ENCODE measurements at regions not wholly inside any gene's neighbourhood (a gene's known extent, or its start where the extent isn't known, plus 50 kb on each side); places are given as distances from the start of the nearest gene placed in this dataset.
A peak's percentile ranks its signal among the peaks of the same experiment; 100 is the strongest.

DNA sequence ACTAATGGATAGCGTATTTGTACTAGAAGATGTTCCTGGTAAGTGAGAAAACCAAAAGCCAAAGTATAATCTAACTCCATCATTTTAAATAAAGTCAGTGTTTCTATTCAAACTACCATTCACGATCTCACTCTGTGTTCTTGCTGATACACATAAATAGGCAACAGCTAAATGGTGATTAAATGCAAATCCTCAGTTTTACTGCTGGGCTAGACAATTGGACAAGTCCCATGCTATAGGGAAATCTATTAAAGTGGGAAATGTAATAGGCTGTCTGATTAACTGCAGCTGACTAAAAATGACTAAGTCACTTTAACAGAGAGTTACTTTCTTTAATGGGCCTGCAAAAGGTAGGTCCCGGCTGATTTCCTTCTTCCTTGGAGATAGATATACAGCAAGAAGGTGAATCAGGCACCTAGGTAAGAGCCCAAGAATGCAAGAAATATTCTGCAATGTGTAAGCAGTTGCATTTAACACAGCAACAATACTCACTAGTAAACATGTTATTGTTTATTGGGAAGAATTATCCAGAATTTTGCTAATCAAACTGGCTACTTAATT lies 298.4 kb downstream of the SLITRK6 start:
- no peak overlapping the region for H2AK5ac ChIP-seq (ENCODE audit: low read depth, low read length)
- 0 out of 2 replicates have a peak, but pooled peaks cover 2% of the 10 kb centered on the region for H3K4me1 ChIP-seq (ENCODE audit: control insufficient read depth, insufficient read depth, low read length)
- H2AFZ ChIP-seq (replicated peaks; ENCODE audit: low read length, poor library complexity): no peak overlapping the region
- no peak overlapping the region for H3K56ac ChIP-seq (ENCODE audit: extremely low read depth, insufficient read depth, low read length)
- no peak overlapping the region for H3K4me3 ChIP-seq (ENCODE audit: insufficient read depth, low read depth, low read length)
- no peaks in the 10 kb centered on the region for H3K27me3 ChIP-seq (ENCODE audit: control insufficient read depth, insufficient read depth, low read length)
- POLR2A ChIA-PET (ENCODE audit: unreplicated experiment): no interaction called here
- H3K4ac ChIP-seq (ENCODE audit: low read depth, low read length): no peak overlapping the region
- CTCF ChIA-PET: interaction anchor here (0.5 kb wide), 1 partner anchor 285 kb away, joined by 3 read pairs; no protein-coding TSS in a partner anchor
- H2BK120ac ChIP-seq (ENCODE audit: low read depth, low read length): no peak overlapping the region
- dilution Hi-C loops (cut with HindIII; ENCODE audit: low sequenced_read_pairs, unreplicated experiment) (no loop called here), intact Hi-C loops (cut with micrococcal nuclease) (no loop called here), in situ Hi-C loops (cut with MboI; ENCODE audit: low sequenced_read_pairs) (no loop called here)
- ATAC-seq (ENCODE audit: low read depth) (no peak), DNase-seq (no peak)
- H2AK9ac ChIP-seq (replicated peaks; ENCODE audit: low read depth, low read length, poor library complexity): no peak overlapping the region
- H3K23ac ChIP-seq (ENCODE audit: low read depth, low read length): no peak overlapping the region
- 0 out of 2 replicates have a peak overlapping the region, but pooled peaks have one; percentile 41 for H3K18ac ChIP-seq (ENCODE audit: low read depth, low read length)
- no peak overlapping the region for H2BK5ac ChIP-seq (ENCODE audit: low read depth, low read length, poor library complexity, severe bottlenecking)
- H3K27ac ChIP-seq (ENCODE audit: insufficient read depth, low read length): no peak overlapping the region
- no CpG with 5 or more reads among the region's 3 CpGs for WGBS, 2 experiments (ENCODE audit: extremely low coverage in 2 of 2, insufficient read length in 1 of 2)
- no peak overlapping the region for H3K9ac ChIP-seq (ENCODE audit: low read depth, low read length)
- no peak overlapping the region for H4K91ac ChIP-seq (ENCODE audit: insufficient read depth, low read depth, low read length)
- H2BK20ac ChIP-seq (ENCODE audit: low read depth, low read length): no peak overlapping the region
- H3K36me3 ChIP-seq (ENCODE audit: control insufficient read depth, insufficient read depth, low read length): no peaks in the 10 kb centered on the region
- no peak overlapping the region for H2BK15ac ChIP-seq (ENCODE audit: low read depth, low read length)
- no peak overlapping the region for H4K5ac ChIP-seq (ENCODE audit: low read depth, low read length)
- H3K79me1 ChIP-seq (ENCODE audit: low read depth in 1 of 2, low read length in 2 of 2): no peaks in the 10 kb centered on the region
- H3K9me3 ChIP-seq (ENCODE audit: control insufficient read depth, insufficient read depth, low read length): no peaks in the 10 kb centered on the region; the same call in 1 of the 2 replicates
- no TSS peak for BruUV-seq (replicated peaks)
- H3K9me1 ChIP-seq (ENCODE audit: insufficient read depth, low read length): peaks cover 3% of the 10 kb centered on the region; the same call in 1 of the 2 replicates
- H4K8ac ChIP-seq (ENCODE audit: low read depth in 2 of 2, low read length in 2 of 2): no peak overlapping the region; a peak in 1 of 4 replicates
- H3K4me2 ChIP-seq (ENCODE audit: low read depth, low read length): no peak overlapping the region
- peak overlapping the region; percentile 78; the same call in 1 of the 2 replicates for H3K14ac ChIP-seq (replicated peaks; ENCODE audit: low read depth, low read length)
- TF ChIP-seq, protein P1, sequence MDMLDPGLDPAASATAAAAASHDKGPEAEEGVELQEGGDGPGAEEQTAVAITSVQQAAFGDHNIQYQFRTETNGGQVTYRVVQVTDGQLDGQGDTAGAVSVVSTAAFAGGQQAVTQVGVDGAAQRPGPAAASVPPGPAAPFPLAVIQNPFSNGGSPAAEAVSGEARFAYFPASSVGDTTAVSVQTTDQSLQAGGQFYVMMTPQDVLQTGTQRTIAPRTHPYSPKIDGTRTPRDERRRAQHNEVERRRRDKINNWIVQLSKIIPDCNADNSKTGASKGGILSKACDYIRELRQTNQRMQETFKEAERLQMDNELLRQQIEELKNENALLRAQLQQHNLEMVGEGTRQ (IDR thresholded peaks at IDR 0.05; ENCODE audit: low read depth, low read length): no peak
- TF ChIP-seq, protein P2, sequence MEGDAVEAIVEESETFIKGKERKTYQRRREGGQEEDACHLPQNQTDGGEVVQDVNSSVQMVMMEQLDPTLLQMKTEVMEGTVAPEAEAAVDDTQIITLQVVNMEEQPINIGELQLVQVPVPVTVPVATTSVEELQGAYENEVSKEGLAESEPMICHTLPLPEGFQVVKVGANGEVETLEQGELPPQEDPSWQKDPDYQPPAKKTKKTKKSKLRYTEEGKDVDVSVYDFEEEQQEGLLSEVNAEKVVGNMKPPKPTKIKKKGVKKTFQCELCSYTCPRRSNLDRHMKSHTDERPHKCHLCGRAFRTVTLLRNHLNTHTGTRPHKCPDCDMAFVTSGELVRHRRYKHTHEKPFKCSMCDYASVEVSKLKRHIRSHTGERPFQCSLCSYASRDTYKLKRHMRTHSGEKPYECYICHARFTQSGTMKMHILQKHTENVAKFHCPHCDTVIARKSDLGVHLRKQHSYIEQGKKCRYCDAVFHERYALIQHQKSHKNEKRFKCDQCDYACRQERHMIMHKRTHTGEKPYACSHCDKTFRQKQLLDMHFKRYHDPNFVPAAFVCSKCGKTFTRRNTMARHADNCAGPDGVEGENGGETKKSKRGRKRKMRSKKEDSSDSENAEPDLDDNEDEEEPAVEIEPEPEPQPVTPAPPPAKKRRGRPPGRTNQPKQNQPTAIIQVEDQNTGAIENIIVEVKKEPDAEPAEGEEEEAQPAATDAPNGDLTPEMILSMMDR (conservative IDR thresholded peaks at IDR 0.05; ENCODE audit: low read depth, low read length): no peak
- no peak for TF ChIP-seq MAZ (IDR thresholded peaks at IDR 0.05; ENCODE audit: borderline replicate concordance, low read depth, low read length)
- TF ChIP-seq RAD21 (IDR thresholded peaks at IDR 0.05; ENCODE audit: low read length): no peak
- TF ChIP-seq MXI1 (IDR thresholded peaks at IDR 0.05; ENCODE audit: borderline replicate concordance, low read depth, low read length): no peak
- TF ChIP-seq MAFK (IDR thresholded peaks at IDR 0.05; ENCODE audit: low read depth, low read length): no peak
- no peak for TF ChIP-seq SMC3 (IDR thresholded peaks at IDR 0.05; ENCODE audit: low read depth, low read length)
- no peak for TF ChIP-seq CHD1 (IDR thresholded peaks at IDR 0.05; ENCODE audit: low read depth, low read length)
- no peak for TF ChIP-seq BHLHE40 (IDR thresholded peaks at IDR 0.05; ENCODE audit: low read depth, low read length)
- TF ChIP-seq NFE2L2 (IDR thresholded peaks at IDR 0.05; ENCODE audit: low read depth, low read length): no peak
- TF ChIP-seq, protein P3, sequence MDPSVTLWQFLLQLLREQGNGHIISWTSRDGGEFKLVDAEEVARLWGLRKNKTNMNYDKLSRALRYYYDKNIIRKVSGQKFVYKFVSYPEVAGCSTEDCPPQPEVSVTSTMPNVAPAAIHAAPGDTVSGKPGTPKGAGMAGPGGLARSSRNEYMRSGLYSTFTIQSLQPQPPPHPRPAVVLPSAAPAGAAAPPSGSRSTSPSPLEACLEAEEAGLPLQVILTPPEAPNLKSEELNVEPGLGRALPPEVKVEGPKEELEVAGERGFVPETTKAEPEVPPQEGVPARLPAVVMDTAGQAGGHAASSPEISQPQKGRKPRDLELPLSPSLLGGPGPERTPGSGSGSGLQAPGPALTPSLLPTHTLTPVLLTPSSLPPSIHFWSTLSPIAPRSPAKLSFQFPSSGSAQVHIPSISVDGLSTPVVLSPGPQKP (IDR thresholded peaks at IDR 0.05; ENCODE audit: borderline replicate concordance, low read depth, low read length): no peak
- no peak for TF ChIP-seq RCOR1 (IDR thresholded peaks at IDR 0.05; ENCODE audit: insufficient replicate concordance, low read length)
- no peak for TF ChIP-seq RFX5 (IDR thresholded peaks at IDR 0.05; ENCODE audit: low read depth, low read length)
- no peak for TF ChIP-seq POLR2A (IDR thresholded peaks at IDR 0.05; ENCODE audit: low read depth, low read length)
- no peak for TF ChIP-seq CEBPB (IDR thresholded peaks at IDR 0.05; ENCODE audit: low read depth, low read length)
- TF ChIP-seq FOS (IDR thresholded peaks at IDR 0.05; ENCODE audit: low read depth, low read length): no peak
- H4K20me1 ChIP-seq (ENCODE audit: insufficient read depth, low read length): no peaks in the 10 kb centered on the region

Data from IMR-90 (cell line).